Amniotic epithelial cell (primary cell): ENCODE measurements at regions not wholly inside any gene's neighbourhood (a gene's known extent, or its start where the extent isn't known, plus 50 kb on each side); places are given as distances from the start of the nearest gene placed in this dataset.
"Not testable (repeated sequence)": the region's sequence is repeated elsewhere in the genome, so short reads cannot be mapped to it uniquely, and the experiment has no call there.

Experiments used
- DNase-seq: peaks from one replicate; pipeline ENCODE4 v3.0.0-alpha.2; 2010; ENCODE audit warnings: low read depth

- peak; percentile 33 for DNase-seq
These were observed 357.7 kb downstream of the NPR3 start for GRCh38 chr5:33068786-33069185.

- no peak for DNase-seq
These were observed 361.2 kb downstream of the NPR3 start for GRCh38 chr5:33072296-33072695.

- DNase-seq, result peak; percentile 75
These were observed 361.6 kb downstream of the NPR3 start for GRCh38 chr5:33072726-33073125.

- DNase-seq, result peak; percentile 53
These were observed 362.8 kb downstream of the NPR3 start for GRCh38 chr5:33073881-33074327.

GRCh38 chr5:33074548-33074947 is 363.4 kb downstream of the NPR3 start:
- no peak for DNase-seq

- DNase-seq, result peak; percentile 67
These were observed 364.6 kb downstream of the NPR3 start for GRCh38 chr5:33075731-33076130.

GRCh38 chr5:33079548-33079947 is 361.2 kb upstream of the TARS1 start:
- DNase-seq, result peak; percentile 96

- DNase-seq, result no peak
These were observed 360.5 kb upstream of the TARS1 start for GRCh38 chr5:33080287-33080686.

GRCh38 chr5:33088176-33088575 is 352.6 kb upstream of the TARS1 start:
- peak; percentile 27 for DNase-seq

- peak; percentile 89 for DNase-seq
These were observed 349.0 kb upstream of the TARS1 start for GRCh38 chr5:33091571-33092363.

GRCh38 chr5:33092719-33093118 is 348.0 kb upstream of the TARS1 start:
- no peak for DNase-seq

GRCh38 chr5:33102551-33102950 is 338.2 kb upstream of the TARS1 start:
- peak; percentile 32 for DNase-seq

- DNase-seq, result peak; percentile 76
These were observed 335.2 kb upstream of the TARS1 start for GRCh38 chr5:33105521-33105941.

- peak; percentile 50 for DNase-seq
These were observed 330.3 kb upstream of the TARS1 start for GRCh38 chr5:33110496-33110895.

GRCh38 chr5:33114361-33114760 is 326.4 kb upstream of the TARS1 start:
- DNase-seq, result peak; percentile 33

- no peak for DNase-seq
These were observed 325.3 kb upstream of the TARS1 start for GRCh38 chr5:33115467-33115866.

- DNase-seq, result no peak
These were observed 321.9 kb upstream of the TARS1 start for GRCh38 chr5:33118761-33119415.

- peak; percentile 47 for DNase-seq
These were observed 320.1 kb upstream of the TARS1 start for GRCh38 chr5:33120671-33121070.

GRCh38 chr5:33129309-33129708 is 311.5 kb upstream of the TARS1 start:
- no peak for DNase-seq

GRCh38 chr5:33136785-33137184 is 304.0 kb upstream of the TARS1 start:
- peak; percentile 24 for DNase-seq

GRCh38 chr5:33138145-33138544 is 302.6 kb upstream of the TARS1 start:
- not testable (repeated sequence) for DNase-seq

GRCh38 chr5:33143405-33144123 is 297.2 kb upstream of the TARS1 start:
- no peak for DNase-seq

GRCh38 chr5:33146881-33147280 is 293.9 kb upstream of the TARS1 start:
- DNase-seq, result no peak
